Ascending aorta (tissue), 2 donors: ENCODE measurements at regions not wholly inside any gene's neighbourhood (a gene's known extent, or its start where the extent isn't known, plus 50 kb on each side); places are given as distances from the start of the nearest gene placed in this dataset.
"Not testable (repeated sequence)": the region's sequence is repeated elsewhere in the genome, so short reads cannot be mapped to it uniquely, and the experiment has no call there.

Source experiments
- DNase-seq, 2 donors: peaks; one replicate each; pipeline ENCODE4 v3.0.0-alpha.2; 2019; ENCODE audit warnings: low spot score in 2 of 2
- H3K27ac ChIP-seq, 2 donors: fragments of 200-600 bp; sonication (generic); one replicate each; pipeline ENCODE4 v1.5.1; 2016 to 2017; ENCODE audit warnings: mild to moderate bottlenecking in 1 of 2
- H3K27me3 ChIP-seq: fragments of 200-600 bp; sonication (generic); one replicate; pipeline ENCODE4 v1.5.1; 2017
- H3K36me3 ChIP-seq, 2 donors: fragments of 200-600 bp; sonication (generic); one replicate each; pipeline ENCODE4 v1.5.1; 2016
- H3K4me1 ChIP-seq, 2 donors: fragments of 200-600 bp; sonication (generic); one replicate each; pipeline ENCODE4 v1.5.1; 2016 to 2017; ENCODE audit warnings: mild to moderate bottlenecking in 1 of 2
- H3K4me3 ChIP-seq, 2 donors: fragments of 200-600 bp; sonication (generic); one replicate each; pipeline ENCODE4 v1.5.1; 2016 to 2017; ENCODE audit warnings: mild to moderate bottlenecking in 1 of 2
- H3K9me3 ChIP-seq, 2 donors: fragments of 200-600 bp; sonication (generic); one replicate each; pipeline ENCODE4 v1.5.1; 2016
- CTCF ChIP-seq, 3 experiments: fragments of 200-600 bp in 2 of 3; fragments of 450-650 bp in 1 of 3; sonication (generic) in 2 of 3; IDR thresholded peaks; one replicate each; pipeline ENCODE4 v1.5.1; 2016 to 2019; ENCODE audit warnings: antibody characterized with exemption in 3 of 3, mild to moderate bottlenecking in 1 of 3, moderate library complexity in 1 of 3
- intact Hi-C: fragments of 100-400 bp; cut with DNase I; formaldehyde crosslinking; loops from one replicate; pipeline ENCODE4 v1.15.1; 2023

GRCh38 chr5:168097876-168098653 is 193.4 kb upstream of the WWC1 start:
- Histone ChIP-seq H3K27me3 (no peaks in the 10 kb centered on the region), H3K36me3 (no peaks in the 10 kb centered on the region), H3K27ac (no peak overlapping the region), H3K4me3 (no peak overlapping the region), H3K4me1 (no peaks in the 10 kb centered on the region), H3K9me3 (no peaks in the 10 kb centered on the region)
- intact Hi-C loops = no loop called here
- DNase-seq = no peak
- TF ChIP-seq CTCF (IDR thresholded peaks at IDR 0.05) = no peak

- H3K9me3 ChIP-seq = no peaks in the 10 kb centered on the region
- intact Hi-C loops = no loop called here
- TF ChIP-seq CTCF (IDR thresholded peaks at IDR 0.05) = no peak
- H3K27ac ChIP-seq = no peak overlapping the region
- no peaks in the 10 kb centered on the region for H3K4me1 ChIP-seq
- no peak overlapping the region for H3K4me3 ChIP-seq
- no peak for DNase-seq
- no peaks in the 10 kb centered on the region for H3K27me3 ChIP-seq
- no peaks in the 10 kb centered on the region for H3K36me3 ChIP-seq
These were observed 190.1 kb upstream of the WWC1 start for GRCh38 chr5:168101352-168101751.

- intact Hi-C loops, H3K36me3 ChIP-seq, H3K4me3 ChIP-seq, H3K27ac ChIP-seq, H3K4me1 ChIP-seq, DNase-seq, H3K9me3 ChIP-seq, H3K27me3 ChIP-seq: not testable (repeated sequence)
These were observed 188.4 kb upstream of the WWC1 start for GRCh38 chr5:168103018-168103417.

- H3K9me3 ChIP-seq = no peaks in the 10 kb centered on the region
- no peak overlapping the region for H3K4me3 ChIP-seq
- TF ChIP-seq CTCF (IDR thresholded peaks at IDR 0.05) = no peak
- H3K36me3 ChIP-seq = no peaks in the 10 kb centered on the region
- H3K27me3 ChIP-seq = no peaks in the 10 kb centered on the region
- DNase-seq = no peak
- H3K27ac ChIP-seq = no peak overlapping the region
- intact Hi-C loops = no loop called here
- H3K4me1 ChIP-seq = no peaks in the 10 kb centered on the region
These were observed 187.1 kb upstream of the WWC1 start for GRCh38 chr5:168104350-168104749.

GRCh38 chr5:168104811-168105481 is 186.5 kb upstream of the WWC1 start:
- H3K27ac ChIP-seq = no peak overlapping the region
- H3K4me1 ChIP-seq = no peaks in the 10 kb centered on the region
- intact Hi-C loops = no loop called here
- no peak for TF ChIP-seq CTCF (IDR thresholded peaks at IDR 0.05)
- H3K36me3 ChIP-seq = no peaks in the 10 kb centered on the region
- no peaks in the 10 kb centered on the region for H3K9me3 ChIP-seq
- DNase-seq = no peak
- H3K27me3 ChIP-seq = no peaks in the 10 kb centered on the region
- no peak overlapping the region for H3K4me3 ChIP-seq

- Histone ChIP-seq H3K9me3 (no peaks in the 10 kb centered on the region), H3K4me3 (no peak overlapping the region), H3K27me3 (no peaks in the 10 kb centered on the region), H3K27ac (no peak overlapping the region), H3K36me3 (no peaks in the 10 kb centered on the region), H3K4me1 (no peaks in the 10 kb centered on the region)
- no peak for DNase-seq
- intact Hi-C loops = no loop called here
- TF ChIP-seq CTCF (IDR thresholded peaks at IDR 0.05) = no peak
These were observed 185.3 kb upstream of the WWC1 start for GRCh38 chr5:168106008-168106761.
